GM21515 (cell line): ENCODE measurements at regions not wholly inside any gene's neighbourhood (a gene's known extent, or its start where the extent isn't known, plus 50 kb on each side); places are given as distances from the start of the nearest gene placed in this dataset.

Experiments
- ATAC-seq: cut with Tn5 transposase; IDR thresholded peaks from one replicate; pipeline ENCODE4 v1.9.1; 2021; ENCODE audit not compliant: unreplicated experiment

DNA sequence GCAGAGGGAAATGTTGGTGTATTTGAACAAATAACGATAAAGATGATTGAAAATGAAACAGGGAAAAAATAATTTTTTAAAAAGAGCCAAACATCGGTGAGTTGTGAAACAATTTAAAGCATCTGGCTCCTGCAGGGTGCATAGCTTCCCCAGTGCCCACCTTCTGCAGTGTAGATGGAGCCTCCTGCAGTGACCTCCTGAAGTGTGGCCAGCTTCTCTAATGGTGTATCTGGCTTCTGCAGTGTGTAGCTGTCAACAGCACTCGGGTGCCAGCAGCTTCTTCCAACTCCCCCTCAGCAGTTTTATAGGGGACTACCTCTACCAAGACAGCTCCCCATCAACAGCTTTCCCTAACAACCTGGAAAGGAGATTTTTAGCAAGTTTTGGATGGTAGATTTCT is 279.4 kb upstream of the SEMA6A start:
- no peak for ATAC-seq

DNA sequence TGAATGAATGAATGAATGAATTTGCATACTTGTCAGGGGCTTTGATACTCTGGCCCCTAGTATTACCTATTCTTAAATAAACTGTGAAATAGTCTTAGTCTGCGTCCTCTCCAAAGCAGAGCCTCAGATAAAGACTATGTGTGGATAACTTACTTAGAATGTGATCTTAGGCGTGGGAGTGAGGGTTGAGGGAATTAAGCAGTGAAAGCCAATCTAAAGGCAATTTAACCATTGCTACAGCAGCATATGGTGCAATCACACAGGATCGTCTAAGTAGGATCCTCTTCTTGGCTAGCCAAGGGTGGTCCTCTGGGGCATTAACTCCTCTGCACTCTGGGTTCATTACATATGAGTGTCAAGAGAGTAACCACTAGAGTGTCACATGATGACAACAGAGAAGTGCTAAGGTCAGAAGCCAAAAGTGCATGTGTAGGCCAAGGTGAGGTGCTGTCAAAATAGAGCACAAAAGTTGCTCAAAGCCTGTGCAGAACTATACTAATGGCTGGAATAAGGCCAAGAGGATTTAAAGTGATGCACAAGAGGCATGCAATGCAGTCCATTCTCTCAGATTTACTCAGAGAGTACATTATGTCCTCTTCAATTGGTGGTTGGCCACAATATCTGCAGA is 274.4 kb upstream of the SEMA6A start:
- no peak for ATAC-seq

DNA sequence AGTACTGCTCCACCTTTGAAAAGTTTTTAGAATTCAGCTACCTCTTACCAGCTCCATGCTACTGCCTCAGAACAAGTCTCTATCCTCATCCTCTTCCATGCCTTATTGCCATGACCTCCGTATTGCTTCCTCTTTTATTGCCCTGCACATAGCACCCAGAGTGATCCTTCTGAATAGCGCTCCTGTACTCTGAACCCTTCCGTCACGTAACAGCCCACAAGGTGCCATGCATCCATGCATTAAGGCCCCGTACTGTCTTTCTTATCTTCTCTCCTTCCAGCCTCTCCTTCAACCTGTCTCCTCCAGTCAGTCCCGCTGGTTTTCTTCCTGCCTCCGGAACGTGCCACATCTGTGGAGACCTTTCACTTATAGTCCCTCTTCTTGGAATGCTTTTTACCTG is 273.3 kb upstream of the SEMA6A start:
- no peak for ATAC-seq

DNA sequence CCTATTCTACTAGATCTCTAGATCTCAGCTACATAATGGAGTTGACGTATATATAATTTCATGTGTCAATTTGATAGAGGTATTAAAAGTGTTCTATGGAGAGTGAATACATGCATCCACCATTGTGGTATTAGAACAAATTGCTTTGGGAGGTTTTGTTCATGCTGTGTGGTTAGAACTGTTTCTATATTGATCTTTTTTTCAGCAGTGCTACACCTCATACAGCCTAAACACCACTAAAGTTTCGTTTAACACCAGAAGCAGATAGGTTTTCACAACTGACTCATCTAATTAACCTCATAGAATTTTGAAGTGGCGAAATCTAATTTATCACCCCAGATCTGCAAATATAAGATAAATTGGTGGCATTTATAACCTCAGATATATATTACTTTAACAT is 269.4 kb upstream of the SEMA6A start:
- ATAC-seq, result no peak

DNA sequence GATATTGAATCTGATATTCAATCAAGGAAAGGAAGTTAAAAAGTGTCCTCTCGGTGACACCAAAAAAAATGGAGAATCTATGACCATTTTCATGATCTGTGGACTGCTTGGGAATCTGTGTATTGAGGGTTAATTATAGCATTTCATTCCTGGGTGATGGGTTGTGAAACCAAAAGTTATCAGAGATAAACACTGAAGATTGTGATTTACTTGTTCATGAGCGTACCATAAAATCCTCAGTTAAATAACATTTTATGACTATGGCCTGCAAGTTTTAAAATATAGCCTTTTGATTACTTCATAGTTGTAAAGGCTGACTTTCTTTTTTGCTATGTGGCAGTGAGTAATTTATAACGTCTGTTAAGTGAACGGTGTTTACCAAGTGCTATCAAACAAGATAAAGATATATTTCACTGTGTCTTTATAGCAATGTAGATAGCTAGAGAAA is 267.9 kb upstream of the SEMA6A start:
- no peak for ATAC-seq

DNA sequence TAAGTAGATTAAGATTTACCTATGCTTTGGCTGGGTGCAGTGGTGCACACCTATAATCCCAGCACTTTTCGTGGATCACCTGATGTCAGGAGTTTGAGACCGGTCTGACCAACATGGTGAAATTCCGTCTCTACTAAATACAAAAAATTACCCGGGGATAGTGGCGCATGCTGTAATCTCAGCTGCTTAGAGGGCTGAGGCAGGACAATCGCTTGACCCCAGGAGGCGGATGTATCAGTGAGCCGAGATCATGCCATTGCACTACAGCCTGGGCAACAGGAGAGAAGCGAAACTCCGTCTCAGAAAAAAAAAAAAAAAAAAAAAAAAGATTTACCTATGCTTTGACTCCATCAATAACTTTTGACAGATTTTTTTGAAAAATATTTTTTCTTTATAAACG is 267.1 kb upstream of the SEMA6A start:
- no peak for ATAC-seq

DNA sequence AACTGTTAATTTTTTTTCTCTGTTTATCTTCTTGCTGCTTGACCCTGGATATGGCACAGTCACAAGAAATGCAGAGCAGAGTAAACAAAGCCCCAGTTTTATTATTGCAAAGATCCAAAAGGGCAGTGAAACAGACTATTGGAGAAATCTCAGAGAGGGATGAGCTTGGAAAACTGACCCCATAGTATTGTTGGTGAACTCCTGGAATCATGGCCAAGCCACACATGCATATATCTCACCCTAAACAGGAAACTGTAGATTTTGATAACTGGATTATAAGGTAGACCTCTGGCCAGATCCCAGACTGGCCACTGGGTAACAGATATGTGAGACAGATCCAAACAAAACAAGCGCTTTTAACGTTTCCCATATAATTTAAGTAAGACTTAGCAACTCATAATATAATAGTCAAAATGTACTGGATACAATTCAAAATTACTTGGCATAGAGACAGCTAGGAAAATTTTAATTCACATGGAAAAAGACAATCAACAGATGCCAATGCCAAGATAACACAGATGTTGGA is 263.5 kb upstream of the SEMA6A start:
- ATAC-seq, result no peak

DNA sequence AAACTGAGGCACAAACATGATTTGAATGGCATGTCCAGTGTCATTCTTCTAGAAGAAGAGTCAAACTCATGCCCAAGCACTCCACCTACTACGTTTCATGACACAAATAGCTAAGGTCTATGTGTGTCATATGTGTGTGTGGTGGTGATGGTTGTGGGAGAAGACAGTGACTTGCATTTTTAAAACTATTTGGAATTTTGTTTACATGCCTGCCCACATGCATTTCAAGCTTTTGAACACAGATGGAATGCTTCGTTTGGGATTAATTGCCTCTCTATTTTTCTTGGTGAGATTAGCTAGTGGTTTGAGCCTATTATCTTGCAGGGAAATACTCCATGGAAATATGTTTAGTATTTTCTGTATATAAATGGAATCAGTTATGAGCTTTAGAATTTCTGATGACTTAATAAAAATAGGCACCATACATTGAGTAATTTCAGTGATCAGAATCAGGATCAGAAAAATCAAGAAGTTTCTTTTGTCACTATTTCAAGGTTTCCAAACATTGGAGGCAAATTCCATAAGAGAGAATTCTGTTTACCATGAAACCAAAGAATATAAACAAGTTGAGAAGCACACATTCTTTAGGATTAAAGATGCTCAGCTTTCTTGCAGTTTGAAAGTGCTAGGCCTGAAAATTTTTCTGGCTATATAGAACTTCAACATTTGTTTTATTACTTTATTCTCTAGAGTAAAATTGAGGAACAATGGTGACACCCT is 260.3 kb upstream of the SEMA6A start:
- ATAC-seq, result no peak

DNA sequence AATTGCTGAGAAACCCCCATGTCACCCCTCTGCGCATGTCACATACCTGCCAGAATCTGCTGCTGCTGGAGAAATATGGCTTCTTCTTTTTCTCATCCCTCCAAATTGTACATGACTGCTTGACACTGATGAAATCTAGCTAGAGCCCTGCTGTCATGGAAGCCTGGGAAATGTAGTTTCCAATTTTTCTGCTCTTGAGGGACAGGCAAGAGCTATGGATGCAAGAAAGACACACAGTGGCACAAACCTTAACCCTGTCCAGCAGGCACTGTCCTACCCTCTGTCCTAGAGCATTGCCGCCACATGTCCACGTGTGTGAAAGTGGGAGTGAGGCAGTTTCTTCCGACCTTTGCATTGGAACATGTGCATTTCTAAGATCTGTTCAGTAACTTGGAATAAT is 255.5 kb upstream of the SEMA6A start:
- ATAC-seq, result no peak

DNA sequence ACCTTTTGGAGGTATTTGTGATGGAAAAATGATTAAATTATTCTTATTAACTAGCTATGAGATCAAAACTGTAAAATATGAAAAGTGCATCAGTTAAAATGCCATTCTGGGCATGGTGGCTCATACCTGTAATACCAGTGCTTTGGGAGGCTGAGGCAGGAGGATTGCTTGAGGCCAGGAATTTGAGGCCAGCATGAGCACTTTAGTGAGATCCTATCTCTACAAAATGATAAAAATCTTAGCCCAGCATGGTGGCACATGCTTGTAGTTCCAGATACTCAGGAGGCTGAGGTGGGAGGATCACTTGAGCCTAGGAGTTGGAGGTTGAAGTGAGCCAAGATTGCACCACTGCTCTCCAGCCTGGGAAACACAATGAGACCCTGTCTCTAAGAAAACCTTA is 252.5 kb upstream of the SEMA6A start:
- no peak for ATAC-seq

DNA sequence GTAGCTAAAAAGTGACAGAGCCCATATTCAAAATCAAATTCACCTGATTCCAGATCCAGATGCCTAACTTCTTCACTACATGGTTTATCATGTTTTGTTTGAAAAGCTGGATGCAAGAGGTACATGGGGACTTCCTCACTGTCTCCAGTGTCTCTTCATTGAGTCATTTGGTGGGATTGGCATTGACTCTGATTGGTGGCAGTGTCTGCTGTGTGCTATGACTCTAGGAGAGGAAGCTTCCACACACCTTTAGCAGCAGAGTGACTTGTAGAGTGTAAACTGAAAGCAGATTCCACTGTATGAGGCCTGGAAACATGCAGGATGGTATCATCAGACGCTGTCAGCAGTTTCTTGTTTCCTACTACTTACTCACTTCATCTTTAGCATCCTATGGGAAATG is 250.9 kb upstream of the SEMA6A start:
- ATAC-seq, result no peak

DNA sequence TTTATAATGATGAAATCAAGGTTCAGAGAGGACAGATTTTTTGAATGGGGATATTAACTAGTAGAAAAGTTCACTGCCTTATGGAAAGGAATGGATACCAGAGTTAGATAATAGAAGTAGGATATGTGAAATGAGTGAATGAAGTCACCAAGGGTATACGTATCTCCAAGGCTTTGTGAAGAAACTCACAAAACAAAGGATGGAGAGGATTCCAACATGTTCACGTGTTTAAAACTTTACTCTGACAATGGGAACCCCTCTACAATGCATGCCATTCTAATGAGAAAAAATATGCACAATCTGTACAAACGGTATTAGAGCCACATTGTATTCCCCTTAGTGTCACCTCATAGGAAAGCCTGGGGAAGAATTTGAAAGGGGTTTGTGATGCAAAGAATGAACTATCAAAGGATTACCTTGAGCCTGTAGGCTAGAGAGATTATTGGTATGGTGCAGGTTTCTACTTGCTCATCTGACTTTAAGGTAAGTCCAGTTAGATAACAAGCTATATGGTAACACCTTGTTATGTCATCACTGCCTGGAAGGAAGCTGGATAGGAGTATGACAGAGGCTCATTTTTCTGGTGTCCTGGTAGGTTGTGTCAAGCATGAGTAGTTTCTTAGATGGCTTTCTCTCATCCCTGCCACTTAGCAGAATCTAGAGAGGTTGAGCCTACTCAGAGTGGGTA is 250.3 kb upstream of the SEMA6A start:
- ATAC-seq, result no peak

DNA sequence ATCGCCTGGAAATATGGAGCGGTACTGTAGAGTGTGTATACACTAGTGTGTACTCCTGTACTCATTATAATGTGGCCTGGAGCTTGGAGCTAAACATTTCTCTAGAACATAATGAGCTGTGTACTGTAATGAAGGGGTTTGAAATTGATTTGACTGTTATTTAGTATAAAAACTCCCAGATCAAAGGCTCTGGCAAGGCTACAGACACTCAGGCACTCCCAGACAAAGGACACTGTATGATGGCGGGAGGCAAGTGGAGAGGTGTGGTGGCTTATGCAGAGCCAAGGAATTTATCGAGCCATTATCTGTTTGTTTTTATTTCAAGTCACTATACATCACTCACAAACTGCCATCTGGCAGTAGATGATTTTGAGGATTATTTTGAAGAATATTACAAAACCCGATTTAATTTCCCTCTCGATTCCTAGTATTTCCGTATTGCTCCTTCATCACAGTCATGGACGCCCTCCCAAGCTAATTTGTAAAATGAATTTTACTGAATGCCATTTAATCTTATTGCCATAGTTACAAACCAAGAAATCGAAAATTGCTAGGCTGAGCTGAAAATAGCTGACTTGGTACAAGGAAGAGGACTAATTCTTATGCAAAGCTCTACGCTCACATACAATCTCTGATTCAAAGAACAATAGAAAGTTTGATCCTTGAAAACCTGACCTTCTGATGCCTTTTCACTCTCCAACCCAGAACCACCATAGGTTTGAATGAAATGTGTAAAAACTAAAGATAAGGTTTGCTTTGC is 240.2 kb upstream of the SEMA6A start:
- no peak for ATAC-seq

DNA sequence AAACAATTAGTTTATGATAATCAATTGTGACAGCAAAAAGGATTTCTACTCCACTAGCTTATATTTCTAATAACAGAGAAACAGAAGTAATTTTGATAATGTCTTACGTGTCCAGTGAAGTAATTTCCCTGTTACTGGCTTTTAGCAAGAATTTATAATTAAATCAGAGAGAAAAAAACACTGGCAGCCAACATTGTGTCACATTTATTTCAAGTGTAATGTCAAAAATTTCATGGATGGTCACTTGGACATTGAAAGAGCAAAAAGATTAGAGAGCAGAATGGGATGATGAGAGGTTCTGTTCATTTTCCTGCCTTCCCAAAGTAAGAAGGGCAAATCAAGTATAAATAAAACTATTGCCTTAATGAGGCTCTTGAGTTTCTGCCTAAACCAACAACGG is 239.3 kb upstream of the SEMA6A start:
- ATAC-seq, result no peak

DNA sequence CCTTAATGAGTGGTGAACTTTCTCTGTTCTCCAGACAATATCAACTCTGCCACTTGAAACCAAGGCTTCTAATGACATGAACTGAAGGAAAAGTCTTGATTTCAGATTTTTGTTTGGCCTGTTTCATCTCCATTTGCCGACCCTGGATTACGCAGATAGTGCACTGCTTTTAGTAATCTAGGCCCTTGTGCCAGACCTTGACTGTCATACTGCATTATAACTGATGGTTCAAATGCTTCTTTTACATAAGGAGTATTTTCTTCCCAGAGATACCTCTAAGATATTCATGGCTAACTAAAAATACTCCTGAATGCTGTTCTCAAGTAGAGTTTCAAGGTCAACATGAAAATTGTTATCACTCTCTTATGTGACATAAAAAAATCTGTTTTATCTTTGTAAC is 238.7 kb upstream of the SEMA6A start:
- no peak for ATAC-seq

DNA sequence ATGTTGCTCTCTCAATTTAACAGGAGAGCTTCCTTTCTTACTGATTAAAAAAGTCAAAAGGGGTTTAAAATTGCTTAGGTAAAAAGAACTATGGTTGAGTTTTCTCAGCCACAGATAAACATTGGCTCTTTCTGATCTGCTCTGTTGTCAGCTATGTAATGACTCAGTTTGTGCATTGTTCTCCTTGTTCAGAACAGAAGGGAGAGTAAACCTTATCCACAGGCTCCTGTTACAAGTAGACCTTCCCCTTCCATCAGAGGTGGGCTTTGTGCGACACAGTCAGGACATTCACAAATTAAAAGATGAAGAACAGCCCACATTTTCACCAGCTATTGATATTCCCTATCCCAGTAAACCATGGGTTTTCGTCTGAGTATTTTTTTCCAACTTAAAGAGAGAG is 236.3 kb upstream of the SEMA6A start:
- ATAC-seq, result no peak

DNA sequence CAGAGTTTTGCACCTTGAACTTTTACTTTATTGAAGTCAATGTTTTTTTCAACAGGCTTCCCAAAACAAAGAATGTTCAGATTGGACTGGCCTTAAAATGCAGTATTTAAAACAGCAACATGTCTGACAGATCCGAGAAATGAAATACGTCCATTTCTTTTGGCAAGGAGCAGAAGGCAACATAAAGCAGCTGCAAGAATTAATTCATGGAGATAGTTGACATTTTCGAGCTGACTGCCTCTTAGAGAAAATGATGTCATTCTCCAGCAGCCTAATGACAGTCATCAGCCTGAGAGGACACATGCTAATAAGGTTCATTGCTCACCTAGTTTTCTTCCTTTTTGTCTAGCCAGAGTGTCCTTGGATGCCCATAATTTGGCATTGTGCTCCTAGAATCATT is 232.2 kb upstream of the SEMA6A start:
- ATAC-seq, result no peak

DNA sequence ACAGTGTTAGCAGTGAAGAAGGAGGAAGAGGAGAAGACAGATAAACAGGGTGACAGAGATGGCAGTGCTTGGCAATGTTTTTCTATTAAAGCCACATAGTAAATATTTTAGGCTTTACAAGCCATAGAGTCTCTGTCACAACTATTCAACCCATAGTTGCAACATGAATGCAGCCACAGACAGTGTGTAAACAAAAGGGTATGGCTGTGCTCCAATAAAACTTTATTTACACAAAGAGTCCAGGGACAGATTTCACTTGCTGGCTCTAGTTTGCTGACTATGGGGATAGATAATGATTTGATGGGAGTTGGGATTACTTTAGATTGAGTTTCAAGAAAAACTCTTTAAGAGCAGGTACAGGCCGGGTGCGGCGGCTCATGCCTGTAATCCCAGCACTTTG is 224.8 kb upstream of the SEMA6A start:
- ATAC-seq, result no peak

DNA sequence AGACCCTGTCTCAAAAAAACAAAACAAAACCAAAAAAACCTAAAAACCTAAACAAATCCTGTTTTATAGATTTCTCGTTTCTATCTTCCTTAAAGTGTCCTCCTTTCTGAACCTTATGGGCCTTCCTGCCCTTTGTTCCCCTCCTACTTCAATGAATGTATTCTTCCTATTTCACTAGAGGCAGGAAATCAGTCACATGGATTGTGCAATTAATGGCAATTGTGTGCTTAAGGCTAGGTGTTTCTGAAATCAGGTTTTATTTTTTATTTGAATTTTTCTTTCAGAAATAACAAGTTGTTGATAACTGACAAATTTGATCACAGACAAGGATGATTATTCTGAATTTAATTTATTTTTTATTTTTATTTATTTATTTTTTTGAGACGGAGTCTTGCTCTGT is 220.6 kb upstream of the SEMA6A start:
- ATAC-seq, result no peak

DNA sequence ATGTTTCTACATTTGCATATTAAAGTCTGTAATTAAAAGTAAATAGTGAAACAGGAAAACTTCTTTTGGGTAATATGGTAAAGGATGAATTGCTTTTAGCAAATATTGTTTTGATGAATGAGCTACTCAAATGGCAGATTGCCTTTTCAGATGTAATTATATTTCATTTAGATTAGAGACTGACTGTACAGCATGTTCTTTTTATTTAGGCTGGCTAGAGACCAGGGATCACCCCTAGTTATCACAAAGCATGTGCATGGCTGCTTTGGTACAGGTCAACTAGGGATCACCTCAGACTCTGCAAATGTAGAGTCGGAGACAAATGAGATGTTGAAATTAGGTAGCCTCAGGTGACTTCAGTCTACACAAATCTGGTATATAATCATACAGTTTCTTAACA is 214.9 kb upstream of the SEMA6A start:
- ATAC-seq, result no peak

DNA sequence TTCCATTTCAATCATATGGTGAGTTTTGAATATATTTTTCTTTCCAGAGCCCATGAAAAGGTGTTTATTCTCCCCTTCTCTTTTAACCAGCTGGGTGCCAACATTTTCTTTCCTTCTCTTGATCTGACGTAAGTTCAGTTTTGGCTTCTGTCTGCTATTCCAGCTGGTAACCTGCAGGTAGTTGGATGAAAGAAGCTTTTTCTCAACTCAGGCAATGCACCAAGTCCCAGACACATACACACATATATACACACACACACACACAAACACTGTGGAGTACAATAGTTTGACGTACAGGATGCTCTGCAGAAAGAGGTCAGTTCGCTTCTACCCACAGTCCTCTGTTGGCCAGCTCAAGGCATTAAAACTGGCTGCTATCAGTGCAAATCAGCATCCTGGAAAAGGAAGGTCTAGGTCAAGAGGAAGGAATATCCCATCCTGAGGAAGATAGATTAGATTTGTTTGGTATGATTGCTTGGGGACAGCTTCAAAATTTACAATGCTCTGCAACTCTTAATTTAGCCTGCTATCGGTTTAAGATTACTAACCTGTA is 214.3 kb upstream of the SEMA6A start:
- ATAC-seq, result no peak
